ENCODE measurements at regions not wholly inside any gene's neighbourhood (a gene's known extent, or its start where the extent isn't known, plus 50 kb on each side); places are given as distances from the start of the nearest gene placed in this dataset.
"Not testable (repeated sequence)": the region's sequence is repeated elsewhere in the genome, so short reads cannot be mapped to it uniquely, and the experiment has no call there.

GRCh38 chr21:17146426-17146825 lies 366.4 kb upstream of the CXADR start:
- intact Hi-C loops (cut with DNase I): no loop called here
- DNase-seq (ENCODE audit: missing footprints) (no peak), ATAC-seq (no peak)

- intact Hi-C loops (cut with DNase I): no loop called here
- ATAC-seq (no peak), DNase-seq (ENCODE audit: missing footprints) (no peak)
These were observed 353.1 kb upstream of the CXADR start for GRCh38 chr21:17159697-17160096.

- ATAC-seq: peak; percentile 89
- intact Hi-C loops (cut with DNase I): no loop called here
- DNase-seq (ENCODE audit: missing footprints): no peak
These were observed 327.2 kb upstream of the CXADR start for GRCh38 chr21:17185674-17186073.

- ATAC-seq: no peak
- no peak for DNase-seq (ENCODE audit: missing footprints)
- intact Hi-C loops (cut with DNase I): no loop called here
These were observed 322.9 kb upstream of the CXADR start for GRCh38 chr21:17189963-17190362.

- ATAC-seq: no peak
These were observed 321.4 kb upstream of the CXADR start for GRCh38 chr21:17191346-17191993.

GRCh38 chr21:17195351-17195750 lies 317.5 kb upstream of the CXADR start:
- DNase-seq (ENCODE audit: missing footprints): no peak
- intact Hi-C loops (cut with DNase I): no loop called here
- no peak for ATAC-seq

More at GRCh38 chr21:17191346-17191993, 321.4 kb upstream of the CXADR start:
- DNase-seq (ENCODE audit: missing footprints): no peak
- intact Hi-C loops (cut with DNase I): no loop called here

- ATAC-seq: peak; percentile 68
- DNase-seq (ENCODE audit: missing footprints): no peak
- intact Hi-C loops (cut with DNase I): no loop called here
These were observed 316.9 kb upstream of the CXADR start for GRCh38 chr21:17195976-17196375.

- intact Hi-C loops (cut with DNase I): no loop called here
- ATAC-seq: no peak
These were observed 316.2 kb upstream of the CXADR start for GRCh38 chr21:17196623-17197022.

GRCh38 chr21:17197996-17198395 lies 314.8 kb upstream of the CXADR start:
- no peak for ATAC-seq
- intact Hi-C loops (cut with DNase I): no loop called here
- DNase-seq (ENCODE audit: missing footprints): no peak

More at GRCh38 chr21:17196623-17197022, 316.2 kb upstream of the CXADR start:
- DNase-seq (ENCODE audit: missing footprints): no peak

GRCh38 chr21:17200250-17200649 lies 312.6 kb upstream of the CXADR start:
- DNase-seq (ENCODE audit: missing footprints) (no peak), ATAC-seq (no peak)
- intact Hi-C loops (cut with DNase I): no loop called here

- ATAC-seq (no peak), DNase-seq (ENCODE audit: missing footprints) (no peak)
- intact Hi-C loops (cut with DNase I): no loop called here
These were observed 311.0 kb upstream of the CXADR start for GRCh38 chr21:17201741-17202260.

- no peak for DNase-seq (ENCODE audit: missing footprints)
- intact Hi-C loops (cut with DNase I): no loop called here
- no peak for ATAC-seq
These were observed 298.0 kb upstream of the CXADR start for GRCh38 chr21:17214801-17215200.

- ATAC-seq; intact Hi-C loops (cut with DNase I); DNase-seq (ENCODE audit: missing footprints): not testable (repeated sequence)
These were observed 293.8 kb upstream of the CXADR start for GRCh38 chr21:17219050-17219449.

- intact Hi-C loops (cut with DNase I): no loop called here
- ATAC-seq (no peak), DNase-seq (ENCODE audit: missing footprints) (no peak)
These were observed 281.7 kb upstream of the CXADR start for GRCh38 chr21:17231124-17231523.

- DNase-seq (ENCODE audit: missing footprints): no peak
- peak; percentile 96 for ATAC-seq
- intact Hi-C loops (cut with DNase I): no loop called here
These were observed 281.1 kb upstream of the CXADR start for GRCh38 chr21:17231771-17232170.

- intact Hi-C loops (cut with DNase I): no loop called here
- ATAC-seq: no peak
- DNase-seq (ENCODE audit: missing footprints): no peak
These were observed 274.4 kb upstream of the CXADR start for GRCh38 chr21:17238468-17238867.

GRCh38 chr21:17250778-17251241 lies 262.0 kb upstream of the CXADR start:
- intact Hi-C loops (cut with DNase I): no loop called here
- ATAC-seq (no peak), DNase-seq (ENCODE audit: missing footprints) (no peak)

- DNase-seq (ENCODE audit: missing footprints) (no peak), ATAC-seq (no peak)
- intact Hi-C loops (cut with DNase I): no loop called here
These were observed 255.1 kb upstream of the CXADR start for GRCh38 chr21:17257784-17258183.

GRCh38 chr21:17264182-17264581 lies 248.7 kb upstream of the CXADR start:
- no peak for ATAC-seq

GRCh38 chr21:17269760-17270159 lies 243.1 kb upstream of the CXADR start:
- DNase-seq (ENCODE audit: missing footprints): no peak
- intact Hi-C loops (cut with DNase I): loop anchor here (5.0 kb wide), 1 partner anchor 1187 kb away; no protein-coding TSS in a partner anchor

More at GRCh38 chr21:17264182-17264581, 248.7 kb upstream of the CXADR start:
- DNase-seq (ENCODE audit: missing footprints): no peak
- intact Hi-C loops (cut with DNase I): no loop called here

GRCh38 chr21:17270229-17270628 lies 242.6 kb upstream of the CXADR start:
- ATAC-seq (peak; percentile 95), DNase-seq (ENCODE audit: missing footprints) (no peak)
- intact Hi-C loops (cut with DNase I): no loop called here

More at GRCh38 chr21:17269760-17270159, 243.1 kb upstream of the CXADR start:
- ATAC-seq: peak; percentile 71
